NCI-H526 (cell line): ENCODE measurements at regions not wholly inside any gene's neighbourhood (a gene's known extent, or its start where the extent isn't known, plus 50 kb on each side); places are given as distances from the start of the nearest gene placed in this dataset.
A peak's percentile ranks its signal among the peaks of the same experiment; 100 is the strongest.
"Not testable (repeated sequence)": the region's sequence is repeated elsewhere in the genome, so short reads cannot be mapped to it uniquely, and the experiment has no call there.

Experiments
- DNase-seq, 2 experiments: peaks; one replicate each; lab custom pipeline; 2025; lab: John Stamatoyannopoulos, UW

DNA sequence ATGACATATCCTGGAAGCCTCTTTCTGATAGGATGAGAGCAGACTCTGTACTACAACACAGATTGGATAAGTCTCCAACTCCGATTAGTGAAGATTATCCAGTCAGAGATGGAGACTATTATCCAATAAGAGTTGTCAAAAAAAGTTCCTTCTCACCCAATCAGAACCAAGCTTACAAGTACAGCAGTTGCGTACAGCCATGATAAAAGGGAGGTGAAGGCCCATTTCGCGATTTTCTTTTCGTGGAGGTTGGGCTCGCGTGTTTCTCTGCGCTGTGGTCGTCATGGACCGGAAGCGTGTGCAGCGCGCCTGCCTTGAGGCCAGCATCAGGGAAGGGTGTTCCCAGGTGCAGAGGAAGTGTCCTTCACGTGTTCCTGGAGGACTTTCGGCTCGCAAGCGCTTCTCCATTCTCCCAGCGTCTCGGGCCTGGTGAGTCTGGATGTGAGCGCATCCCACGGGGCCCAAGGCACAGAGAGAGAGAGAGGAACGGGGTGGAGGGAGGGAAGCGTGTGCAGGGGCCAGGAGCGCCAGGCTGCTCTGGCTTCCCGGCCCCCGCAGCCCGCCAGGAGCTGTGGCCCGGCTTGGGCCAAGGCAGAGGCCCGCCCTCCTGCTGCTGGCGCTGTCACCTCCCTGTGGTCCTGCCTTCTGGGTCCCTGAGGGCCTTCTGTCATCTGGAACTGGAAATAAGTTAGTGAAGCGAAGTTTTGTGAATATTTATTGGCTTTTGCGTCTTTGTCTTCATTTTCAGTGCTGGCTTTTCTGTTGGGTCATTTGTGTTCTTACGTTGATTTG is 53.9 kb downstream of the CDRT15L2 start:
- DNase-seq, result not testable (repeated sequence)

DNA sequence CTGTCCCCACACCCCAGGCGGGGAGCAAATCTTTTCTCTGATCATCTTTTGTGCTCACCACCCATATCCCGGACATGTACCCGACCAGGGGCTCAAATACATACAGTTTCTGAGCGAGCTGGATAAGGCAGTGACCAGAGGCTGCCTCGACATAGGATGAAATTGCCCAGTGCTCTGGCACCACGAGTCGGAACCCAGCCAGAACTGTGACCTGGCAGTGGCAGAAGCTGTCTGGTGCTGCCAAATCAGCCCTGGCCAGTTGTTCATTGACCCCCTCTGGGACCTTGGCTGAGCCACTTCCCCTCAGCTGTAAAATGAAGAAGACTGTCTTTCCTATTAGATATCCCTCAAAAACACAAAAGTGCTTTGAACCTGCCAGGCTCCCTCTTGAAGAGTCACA is 60.6 kb downstream of the CDRT15L2 start:
- not testable (repeated sequence) for DNase-seq

GRCh38 chr17:20646661-20647272 is 67.2 kb downstream of the CDRT15L2 start:
- DNase-seq, result peak in 1 of 2 experiments; percentile 27

- DNase-seq, result not testable (repeated sequence)
Measured at GRCh38 chr17:20649097-20649767, 69.7 kb downstream of the CDRT15L2 start.

- not testable (repeated sequence) for DNase-seq
Measured at GRCh38 chr17:20651022-20651421, 71.5 kb downstream of the CDRT15L2 start.

GRCh38 chr17:20651736-20652135 is 72.2 kb downstream of the CDRT15L2 start:
- DNase-seq, result not testable (repeated sequence)

- DNase-seq, result not testable (repeated sequence)
Measured at GRCh38 chr17:20653391-20653790, 73.9 kb downstream of the CDRT15L2 start.

- not testable (repeated sequence) for DNase-seq
Measured at GRCh38 chr17:20654114-20654513, 74.6 kb downstream of the CDRT15L2 start.

DNA sequence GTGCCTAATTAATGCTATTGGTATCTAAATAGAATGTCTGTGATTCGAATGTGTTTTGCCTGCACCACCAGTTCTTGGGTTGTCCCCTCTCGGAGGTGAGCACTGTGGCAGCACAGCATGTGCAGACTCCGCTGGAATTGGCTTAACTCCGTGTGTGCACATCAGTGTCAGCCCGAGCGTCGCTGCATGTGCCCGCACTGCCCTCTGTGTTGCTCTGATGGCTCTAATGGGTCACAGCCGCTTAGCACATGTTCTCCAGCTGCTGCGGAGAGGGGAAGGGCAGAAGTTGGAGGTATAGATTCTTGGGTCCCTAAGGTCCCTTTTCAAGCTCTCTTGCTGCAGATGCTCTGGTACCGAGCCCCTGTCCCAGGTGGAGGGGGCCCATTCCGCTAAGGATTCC is 75.1 kb downstream of the CDRT15L2 start:
- DNase-seq, result not testable (repeated sequence)

DNA sequence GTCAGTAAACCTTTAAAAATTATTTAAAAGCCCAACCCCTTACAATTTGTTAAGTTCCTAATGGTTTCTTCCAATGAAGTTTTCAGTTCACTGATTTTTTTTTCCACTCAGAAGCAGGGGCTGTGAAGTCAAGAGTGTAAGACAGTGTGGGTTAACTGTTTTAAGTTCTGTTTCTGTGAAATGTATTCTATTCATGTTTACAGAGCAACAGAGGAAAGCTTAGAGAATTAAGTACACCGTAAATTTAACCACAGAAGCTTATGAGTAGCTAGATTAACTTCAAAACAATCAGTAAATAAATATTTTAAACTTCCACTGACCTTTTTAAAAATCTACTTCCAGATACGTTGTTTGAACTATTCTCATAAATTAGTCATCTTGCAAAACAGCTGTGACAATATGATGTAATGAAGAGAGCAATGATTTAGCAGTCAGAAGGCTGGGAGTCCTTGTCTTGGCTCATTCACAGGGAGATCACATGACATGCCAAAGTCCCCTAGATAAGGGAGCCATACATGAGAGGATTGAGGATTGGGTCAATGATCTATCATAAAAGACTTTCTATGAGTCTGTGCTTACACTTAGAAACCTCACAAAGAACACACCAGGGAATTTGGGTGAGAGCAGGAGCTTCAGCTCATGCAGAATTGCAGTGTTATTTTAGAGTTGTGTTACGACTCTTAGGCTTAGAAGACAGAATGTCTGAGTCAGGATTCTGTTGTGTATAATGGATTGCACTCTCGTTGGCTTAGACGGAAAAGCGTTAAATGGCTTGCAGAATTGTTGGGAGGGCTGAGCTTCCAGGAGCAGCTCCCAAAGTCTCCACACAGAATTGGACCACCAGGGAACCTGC is 85.8 kb downstream of the CDRT15L2 start:
- not testable (repeated sequence) for DNase-seq

- DNase-seq, result not testable (repeated sequence)
Measured at GRCh38 chr17:20666689-20667088, 87.2 kb downstream of the CDRT15L2 start.

GRCh38 chr17:20667712-20668111 is 88.2 kb downstream of the CDRT15L2 start:
- not testable (repeated sequence) for DNase-seq

- not testable (repeated sequence) for DNase-seq
Measured at GRCh38 chr17:20668316-20668715, 88.8 kb downstream of the CDRT15L2 start.

DNA sequence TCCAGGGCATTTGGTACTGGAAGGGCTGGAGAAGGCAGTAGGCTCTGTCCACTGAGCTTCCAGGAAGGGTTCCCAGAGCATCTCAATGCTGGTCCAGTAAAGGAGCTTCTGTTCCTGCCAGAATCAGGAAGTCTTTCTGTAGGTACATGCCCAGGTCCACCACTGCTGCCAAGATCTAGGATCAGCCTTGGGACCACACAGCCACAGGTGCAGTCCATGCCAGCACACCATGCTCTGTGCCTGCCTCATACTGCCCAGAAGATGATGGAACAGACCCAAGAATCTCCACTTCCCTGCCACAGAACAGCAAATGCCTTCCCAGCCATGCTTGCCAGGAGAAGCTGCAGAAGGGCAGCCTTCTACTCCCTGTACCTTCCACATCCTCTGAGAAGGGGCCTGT is 89.3 kb downstream of the CDRT15L2 start:
- DNase-seq, result not testable (repeated sequence)

- not testable (repeated sequence) for DNase-seq
Measured at GRCh38 chr17:20670506-20670905, 91.0 kb downstream of the CDRT15L2 start.

- DNase-seq, result not testable (repeated sequence)
Measured at GRCh38 chr17:20674374-20674773, 94.8 kb downstream of the CDRT15L2 start.

DNA sequence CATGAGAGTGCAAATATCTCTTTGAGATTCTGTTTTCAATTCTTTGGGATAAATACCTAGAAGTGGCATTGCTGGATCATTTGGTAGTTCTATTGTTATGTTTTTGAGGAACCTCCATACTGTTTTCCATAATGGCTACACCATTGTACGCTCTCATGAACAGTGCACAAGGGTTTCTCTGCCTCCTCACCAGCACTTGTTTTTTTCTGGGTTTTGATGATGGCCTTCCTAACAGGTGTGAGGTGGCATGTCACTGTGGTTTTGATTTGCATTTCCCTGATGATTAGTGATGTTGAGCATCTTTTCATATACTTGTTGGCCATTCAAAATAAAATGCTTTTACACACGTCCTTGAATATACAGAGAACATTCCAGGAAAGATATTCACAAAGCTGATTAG is 96.2 kb downstream of the CDRT15L2 start:
- not testable (repeated sequence) for DNase-seq

GRCh38 chr17:20676656-20677055 is 97.1 kb downstream of the CDRT15L2 start:
- not testable (repeated sequence) for DNase-seq

GRCh38 chr17:20677469-20677868 is 97.9 kb downstream of the CDRT15L2 start:
- DNase-seq, result not testable (repeated sequence)

- DNase-seq, result not testable (repeated sequence)
Measured at GRCh38 chr17:20678424-20678823, 98.9 kb downstream of the CDRT15L2 start.
